ENCODE measurements at regions not wholly inside any gene's neighbourhood (a gene's known extent, or its start where the extent isn't known, plus 50 kb on each side); places are given as distances from the start of the nearest gene placed in this dataset.

- H3K4me1 Mint-ChIP-seq (ENCODE audit: insufficient read depth, unreplicated experiment) = no peaks in the 10 kb centered on the region
- no peak for DNase-seq (ENCODE audit: unreplicated experiment)
- no peak overlapping the region for H3K4me3 Mint-ChIP-seq (ENCODE audit: unreplicated experiment)
- ChIA-PET CTCF (interaction anchor here (0.6 to 1.1 kb wide), 4 partner anchors 9 to 151 kb away, joined by 3 read pairs; no protein-coding TSS in a partner anchor), POLR2A (interaction anchor here (1.2 kb wide), 1 partner anchor 13 kb away, joined by 3 read pairs; no protein-coding TSS in a partner anchor)
- intact Hi-C loops (cut with micrococcal nuclease) = no loop called here
- no TSS peak for BruUV-seq (replicated peaks)
- no peak overlapping the region for H3K27ac Mint-ChIP-seq (ENCODE audit: low read depth, unreplicated experiment)
- H3K27me3 Mint-ChIP-seq (ENCODE audit: insufficient read depth, unreplicated experiment) = no peaks in the 10 kb centered on the region
- TF ChIP-seq CTCF (IDR thresholded peaks at IDR 0.05; ENCODE audit: unreplicated experiment) = no peak
- no peaks in the 10 kb centered on the region for H3K36me3 Mint-ChIP-seq (ENCODE audit: insufficient read depth, unreplicated experiment)
- H3K9me3 Mint-ChIP-seq (ENCODE audit: unreplicated experiment) = no peaks in the 10 kb centered on the region
Measured at GRCh38 chr20:4427940-4428586, 179.0 kb upstream of the ADRA1D start.

GRCh38 chr20:4418141-4418540 lies 169.1 kb upstream of the ADRA1D start:
- H3K9me3 Mint-ChIP-seq (ENCODE audit: unreplicated experiment) = no peaks in the 10 kb centered on the region
- intact Hi-C loops (cut with micrococcal nuclease) = no loop called here
- H3K4me1 Mint-ChIP-seq (ENCODE audit: insufficient read depth, unreplicated experiment) = no peaks in the 10 kb centered on the region
- TF ChIP-seq CTCF (IDR thresholded peaks at IDR 0.05; ENCODE audit: unreplicated experiment) = no peak
- BruUV-seq (replicated peaks) = no TSS peak
- no peak overlapping the region for H3K4me3 Mint-ChIP-seq (ENCODE audit: unreplicated experiment)
- ChIA-PET CTCF (interaction anchor here (0.6 kb wide), 2 partner anchors 16 to 774 kb away, joined by 3 read pairs; no protein-coding TSS in a partner anchor), POLR2A (interaction anchor here (0.6 kb wide), 1 partner anchor 17 kb away, joined by 3 read pairs; no protein-coding TSS in a partner anchor)
- DNase-seq (ENCODE audit: unreplicated experiment) = no peak
- no peaks in the 10 kb centered on the region for H3K36me3 Mint-ChIP-seq (ENCODE audit: insufficient read depth, unreplicated experiment)
- H3K27me3 Mint-ChIP-seq (ENCODE audit: insufficient read depth, unreplicated experiment) = no peaks in the 10 kb centered on the region
- H3K27ac Mint-ChIP-seq (ENCODE audit: low read depth, unreplicated experiment) = no peak overlapping the region

GRCh38 chr20:4415281-4415680 lies 166.2 kb upstream of the ADRA1D start:
- intact Hi-C loops (cut with micrococcal nuclease) = no loop called here
- ChIA-PET CTCF (no interaction called here), POLR2A (interaction anchor here (0.9 kb wide), 1 partner anchor 13 kb away, joined by 3 read pairs; no protein-coding TSS in a partner anchor)
- BruUV-seq (replicated peaks) = no TSS peak
- TF ChIP-seq CTCF (IDR thresholded peaks at IDR 0.05; ENCODE audit: unreplicated experiment) = no peak
- Mint-ChIP-seq H3K4me1 (ENCODE audit: insufficient read depth, unreplicated experiment) (no peaks in the 10 kb centered on the region), H3K36me3 (ENCODE audit: insufficient read depth, unreplicated experiment) (no peaks in the 10 kb centered on the region), H3K27me3 (ENCODE audit: insufficient read depth, unreplicated experiment) (no peaks in the 10 kb centered on the region), H3K9me3 (ENCODE audit: unreplicated experiment) (no peaks in the 10 kb centered on the region), H3K4me3 (ENCODE audit: unreplicated experiment) (no peak overlapping the region), H3K27ac (ENCODE audit: low read depth, unreplicated experiment) (no peak overlapping the region)
- no peak for DNase-seq (ENCODE audit: unreplicated experiment)

- Mint-ChIP-seq H3K36me3 (ENCODE audit: insufficient read depth, unreplicated experiment) (no peaks in the 10 kb centered on the region), H3K27ac (ENCODE audit: low read depth, unreplicated experiment) (no peak overlapping the region), H3K27me3 (ENCODE audit: insufficient read depth, unreplicated experiment) (no peaks in the 10 kb centered on the region), H3K4me1 (ENCODE audit: insufficient read depth, unreplicated experiment) (no peaks in the 10 kb centered on the region), H3K4me3 (ENCODE audit: unreplicated experiment) (no peak overlapping the region), H3K9me3 (ENCODE audit: unreplicated experiment) (no peaks in the 10 kb centered on the region)
- TF ChIP-seq CTCF (IDR thresholded peaks at IDR 0.05; ENCODE audit: unreplicated experiment) = no peak
- ChIA-PET CTCF (interaction anchor here (0.5 to 0.8 kb wide), 3 partner anchors 207 to 582 kb away, joined by 3 read pairs; no protein-coding TSS in a partner anchor), POLR2A (no interaction called here)
- intact Hi-C loops (cut with micrococcal nuclease) = no loop called here
- DNase-seq (ENCODE audit: unreplicated experiment) = no peak
- BruUV-seq (replicated peaks) = no TSS peak
Measured at GRCh38 chr20:4413314-4414049, 164.4 kb upstream of the ADRA1D start.

Data from MCF 10A (cell line).